HepG2 (cell line): ENCODE measurements at regions not wholly inside any gene's neighbourhood (a gene's known extent, or its start where the extent isn't known, plus 50 kb on each side); places are given as distances from the start of the nearest gene placed in this dataset.

Source experiments
- CREB1 ChIP-seq, 2 experiments: fragments of 450-650 bp in 1 of 2; IDR thresholded peaks; 2 replicates each; pipeline ENCODE4 v1.6.1; 2016 to 2017; ENCODE audit warnings: control low read depth in 1 of 2, mild to moderate bottlenecking in 1 of 2, missing compliant biosample characterization in 1 of 2, missing genetic modification characterization in 1 of 2
- EZH2 ChIP-seq: conservative IDR thresholded peaks from 2 replicates; pipeline ENCODE4 v1.6.1; 2012; ENCODE audit warnings: mild to moderate bottlenecking, low read depth, low read length, moderate library complexity
- HDAC6 ChIP-seq: fragments of 200-600 bp; sonication (generic); IDR thresholded peaks from 2 replicates; pipeline ENCODE4 v1.7.0; 2017; ENCODE audit warnings: mild to moderate bottlenecking, antibody characterized with exemption, low read length, low read depth
- PAWR ChIP-seq: sonication (generic); formaldehyde crosslinking; IDR thresholded peaks from 2 replicates; pipeline ENCODE4 v1.4.0; 2020; ENCODE audit warnings: missing genetic modification reagents, mild to moderate bottlenecking, borderline replicate concordance
- SMC3 ChIP-seq: IDR thresholded peaks from 2 replicates; pipeline ENCODE4 v1.6.1; 2011; ENCODE audit warnings: low read length, improper control_type of control experiment
- TF ChIP-seq, protein P1 (sequence below): sonication (generic); formaldehyde crosslinking; IDR thresholded peaks from 2 replicates; pipeline ENCODE4 v1.5.0; 2020; ENCODE audit warnings: mild to moderate bottlenecking, missing genetic modification reagents, moderate library complexity
- TF ChIP-seq, protein P2 (sequence below): sonication (generic); formaldehyde crosslinking; IDR thresholded peaks from 2 replicates; pipeline ENCODE4 v1.4.0; 2020; ENCODE audit warnings: mild to moderate bottlenecking, missing genetic modification reagents

DNA sequence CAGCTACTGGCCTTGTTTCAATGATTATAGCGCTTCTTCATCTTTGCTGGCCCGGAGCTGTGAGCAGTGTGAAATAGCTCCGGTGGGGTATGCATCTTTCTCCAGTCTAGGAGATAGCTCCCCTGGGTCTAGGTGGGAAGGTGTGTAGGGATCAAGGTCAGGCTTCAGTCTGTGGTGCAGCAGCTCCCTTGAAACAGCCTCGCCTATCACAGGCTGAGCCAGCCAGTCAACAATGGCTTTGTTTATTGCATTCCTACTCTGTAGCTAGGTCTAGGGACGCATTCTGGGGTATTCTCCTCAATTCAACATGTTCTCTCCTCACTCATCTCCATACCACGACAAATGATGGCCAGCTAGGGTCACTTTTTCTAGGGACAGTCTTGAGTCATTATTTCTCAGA is 646.8 kb upstream of the IGFBP3 start:
- no peak for TF ChIP-seq SMC3
- TF ChIP-seq HDAC6, result no peak
- TF ChIP-seq, protein P1, sequence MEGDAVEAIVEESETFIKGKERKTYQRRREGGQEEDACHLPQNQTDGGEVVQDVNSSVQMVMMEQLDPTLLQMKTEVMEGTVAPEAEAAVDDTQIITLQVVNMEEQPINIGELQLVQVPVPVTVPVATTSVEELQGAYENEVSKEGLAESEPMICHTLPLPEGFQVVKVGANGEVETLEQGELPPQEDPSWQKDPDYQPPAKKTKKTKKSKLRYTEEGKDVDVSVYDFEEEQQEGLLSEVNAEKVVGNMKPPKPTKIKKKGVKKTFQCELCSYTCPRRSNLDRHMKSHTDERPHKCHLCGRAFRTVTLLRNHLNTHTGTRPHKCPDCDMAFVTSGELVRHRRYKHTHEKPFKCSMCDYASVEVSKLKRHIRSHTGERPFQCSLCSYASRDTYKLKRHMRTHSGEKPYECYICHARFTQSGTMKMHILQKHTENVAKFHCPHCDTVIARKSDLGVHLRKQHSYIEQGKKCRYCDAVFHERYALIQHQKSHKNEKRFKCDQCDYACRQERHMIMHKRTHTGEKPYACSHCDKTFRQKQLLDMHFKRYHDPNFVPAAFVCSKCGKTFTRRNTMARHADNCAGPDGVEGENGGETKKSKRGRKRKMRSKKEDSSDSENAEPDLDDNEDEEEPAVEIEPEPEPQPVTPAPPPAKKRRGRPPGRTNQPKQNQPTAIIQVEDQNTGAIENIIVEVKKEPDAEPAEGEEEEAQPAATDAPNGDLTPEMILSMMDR (CRISPR knock-in tag), result no peak
- TF ChIP-seq EZH2, result no peak
- TF ChIP-seq, protein P2, sequence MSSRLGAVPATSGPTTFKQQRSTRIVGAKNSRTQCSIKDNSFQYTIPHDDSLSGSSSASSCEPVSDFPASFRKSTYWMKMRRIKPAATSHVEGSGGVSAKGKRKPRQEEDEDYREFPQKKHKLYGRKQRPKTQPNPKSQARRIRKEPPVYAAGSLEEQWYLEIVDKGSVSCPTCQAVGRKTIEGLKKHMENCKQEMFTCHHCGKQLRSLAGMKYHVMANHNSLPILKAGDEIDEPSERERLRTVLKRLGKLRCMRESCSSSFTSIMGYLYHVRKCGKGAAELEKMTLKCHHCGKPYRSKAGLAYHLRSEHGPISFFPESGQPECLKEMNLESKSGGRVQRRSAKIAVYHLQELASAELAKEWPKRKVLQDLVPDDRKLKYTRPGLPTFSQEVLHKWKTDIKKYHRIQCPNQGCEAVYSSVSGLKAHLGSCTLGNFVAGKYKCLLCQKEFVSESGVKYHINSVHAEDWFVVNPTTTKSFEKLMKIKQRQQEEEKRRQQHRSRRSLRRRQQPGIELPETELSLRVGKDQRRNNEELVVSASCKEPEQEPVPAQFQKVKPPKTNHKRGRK (CRISPR knock-in tag), result no peak
- TF ChIP-seq CREB1 (IDR thresholded peaks at IDR 0.05), result no peak
- TF ChIP-seq CREB1 (CRISPR knock-in tag; IDR thresholded peaks at IDR 0.05), result no peak
- no peak for TF ChIP-seq PAWR (CRISPR knock-in tag)
